B cell (primary cell): ENCODE measurements at regions not wholly inside any gene's neighbourhood (a gene's known extent, or its start where the extent isn't known, plus 50 kb on each side); places are given as distances from the start of the nearest gene placed in this dataset.

Source experiments
- ATAC-seq: fragments of 200-7000 bp; cut with Tn5 transposase; one replicate; pipeline ENCODE4 v1.10.0; 2021; ENCODE audit warnings: low read depth, mild to moderate bottlenecking, moderate number of reproducible peaks, moderate library complexity
- CTCF ChIA-PET: fragments of 350-600 bp; sonication (Branson Sonifier 250); formaldehyde crosslinking; loops from one replicate; lab custom pipeline; 2021; ENCODE audit warnings: antibody characterized with exemption, inconsistent platforms; lab: Charles Lee
- POLR2A ChIA-PET: fragments of 350-600 bp; sonication (Branson Sonifier 250); formaldehyde crosslinking; loops from one replicate; lab custom pipeline; 2021; ENCODE audit warnings: antibody characterized with exemption; lab: Charles Lee
- DNase-seq: peaks from one replicate; pipeline ENCODE4 v3.0.0; 2013
- H2AFZ ChIP-seq: 2 replicates; pipeline ENCODE4 v1.6.1; 2012; ENCODE audit warnings: mild to moderate bottlenecking, low read depth, low read length; ENCODE audit not compliant: insufficient read depth, poor library complexity, severe bottlenecking
- H3K27ac ChIP-seq, 2 donors: 1 replicate in 1 of 2; 2 replicates in 1 of 2; pipeline ENCODE4 v1.5.1; 2012 to 2013; ENCODE audit warnings: low read length in 2 of 2, mild to moderate bottlenecking in 2 of 2, moderate library complexity in 1 of 2
- H3K27me3 ChIP-seq, 4 experiments: fragments of 200-600 bp in 1 of 4; sonication (generic) in 1 of 4; replicated peaks in 1 of 4; 1 replicate in 2 of 4; 2 replicates in 2 of 4; pipeline versions ENCODE4 v1.6.1 to v1.7.0; 2013 to 2016; ENCODE audit warnings: low read length in 3 of 4, mild to moderate bottlenecking in 2 of 4, mixed read lengths in 1 of 4, moderate library complexity in 1 of 4; ENCODE audit not compliant: insufficient read depth in 4 of 4, control insufficient read depth in 3 of 4; ENCODE audit errors: control extremely low read depth in 1 of 4
- H3K36me3 ChIP-seq, 2 experiments: replicated peaks in 1 of 2; 1 replicate in 1 of 2; 2 replicates in 1 of 2; pipeline versions ENCODE4 v1.6.1 to v1.7.1; 2013; ENCODE audit warnings: low read length in 1 of 2; ENCODE audit not compliant: insufficient read depth in 2 of 2, control insufficient read depth in 1 of 2; ENCODE audit errors: control extremely low read depth in 1 of 2, extremely low read depth in 1 of 2
- H3K4me1 ChIP-seq, 2 donors: fragments of 200-600 bp in 1 of 2; sonication (generic) in 1 of 2; 1 replicate in 1 of 2; 2 replicates in 1 of 2; pipeline versions ENCODE4 v1.5.1 to v1.6.1; 2013 to 2017; ENCODE audit warnings: low read length in 2 of 2; ENCODE audit not compliant: control insufficient read depth in 2 of 2, insufficient read depth in 2 of 2
- H3K4me2 ChIP-seq: replicated peaks from 2 replicates; pipeline ENCODE3; 2012; ENCODE audit warnings: mild to moderate bottlenecking, low read depth, low read length; ENCODE audit not compliant: poor library complexity, severe bottlenecking
- H3K4me3 ChIP-seq, 5 experiments: fragments of 200-600 bp in 1 of 5; sonication (generic) in 1 of 5; 1 replicate in 3 of 5; 2 replicates in 2 of 5; pipeline versions ENCODE4 v1.5.1 to v1.7.0; 2011 to 2016; ENCODE audit warnings: low read length in 4 of 5, mild to moderate bottlenecking in 4 of 5, low read depth in 2 of 5, control low read depth in 1 of 5, moderate library complexity in 1 of 5; ENCODE audit not compliant: insufficient read depth in 1 of 5; ENCODE audit errors: control extremely low read depth in 1 of 5, extremely low read depth in 1 of 5
- H3K79me2 ChIP-seq: fragments of 200-600 bp; sonication (generic); one replicate; pipeline ENCODE4 v1.6.0; 2016; ENCODE audit warnings: low read length; ENCODE audit not compliant: control insufficient read depth, insufficient read depth
- H3K9ac ChIP-seq: fragments of 200-600 bp; sonication (generic); 2 replicates; pipeline ENCODE4 v1.6.1; 2017; ENCODE audit warnings: mild to moderate bottlenecking, low read length, moderate library complexity
- H3K9me3 ChIP-seq, 3 donors: one replicate each; pipeline versions ENCODE4 v1.6.1 to v1.7.1; 2013; ENCODE audit warnings: low read length in 2 of 3; ENCODE audit not compliant: control insufficient read depth in 2 of 3, insufficient read depth in 1 of 3; ENCODE audit errors: control extremely low read depth in 1 of 3
- H4K20me1 ChIP-seq: 2 replicates; pipeline ENCODE4 v1.6.0; 2012; ENCODE audit warnings: mild to moderate bottlenecking, low read length; ENCODE audit not compliant: insufficient read depth, control insufficient read depth, poor library complexity, severe bottlenecking
- H3K27ac Mint-ChIP-seq: one replicate; pipeline ENCODE4 v1.8.0; 2021; ENCODE audit warnings: mixed read lengths
- H3K27me3 Mint-ChIP-seq: one replicate; pipeline ENCODE4 v1.8.0; 2021; ENCODE audit warnings: mixed read lengths
- H3K4me1 Mint-ChIP-seq: one replicate; pipeline ENCODE4 v1.8.0; 2021; ENCODE audit warnings: mixed read lengths
- H3K4me3 Mint-ChIP-seq: one replicate; pipeline ENCODE4 v1.8.0; 2021; ENCODE audit warnings: mixed read lengths
- H3K9me3 Mint-ChIP-seq: one replicate; pipeline ENCODE4 v1.8.0; 2022; ENCODE audit warnings: mixed read lengths; ENCODE audit not compliant: insufficient read depth
- CTCF ChIP-seq: fragments of 200-600 bp; IDR thresholded peaks from one replicate; pipeline ENCODE4 v1.8.0; 2022; ENCODE audit warnings: antibody characterized with exemption, mild to moderate bottlenecking
- EZH2 ChIP-seq: IDR thresholded peaks from 2 replicates; pipeline ENCODE4 v1.6.1; 2012; ENCODE audit warnings: borderline replicate concordance, low read depth, mild to moderate bottlenecking, moderate library complexity, low read length; ENCODE audit not compliant: insufficient read depth, poor library complexity, severe bottlenecking
- WGBS: methylation state at CpG from one replicate; pipeline ENCODE4 v1.1.5; 2013; ENCODE audit warnings: missing lambda C conversion rate; ENCODE audit not compliant: insufficient coverage; 5-methylcytosine and 5-hydroxymethylcytosine counted together
- intact Hi-C: fragments of 100-400 bp; cut with micrococcal nuclease; formaldehyde crosslinking; loops from one replicate; pipeline ENCODE4 v1.10.0; 2022

- Histone ChIP-seq H3K4me3 (no peak overlapping the region), H3K4me2 (no peak overlapping the region), H3K36me3 (no peaks in the 10 kb centered on the region), H4K20me1 (no peaks in the 10 kb centered on the region), H3K4me1 (no peaks in the 10 kb centered on the region), H2AFZ (no peak overlapping the region), H3K27me3 (no peaks in the 10 kb centered on the region), H3K27ac (no peak overlapping the region), H3K79me2 (no peaks in the 10 kb centered on the region), H3K9me3 (no peaks in the 10 kb centered on the region), H3K9ac (no peak overlapping the region)
- intact Hi-C loops, result no loop called here
- H3K4me3 Mint-ChIP-seq, result no peak overlapping the region
- no peaks in the 10 kb centered on the region for H3K9me3 Mint-ChIP-seq
- DNase-seq (no peak), ATAC-seq (no peak)
- H3K27ac Mint-ChIP-seq, result no peak overlapping the region
- POLR2A ChIA-PET, result no interaction called here
- CTCF ChIA-PET, result no interaction called here
- H3K27me3 Mint-ChIP-seq, result peaks cover 8% of the 10 kb centered on the region
- no peak for TF ChIP-seq EZH2
- no peak for TF ChIP-seq CTCF
- 85% methylated on average over 3 of the region's 8 CpGs for WGBS
- H3K4me1 Mint-ChIP-seq, result no peaks in the 10 kb centered on the region
Measured at GRCh38 chr1:4526747-4527146, 127.7 kb upstream of the AJAP1 start.

- Histone ChIP-seq H3K4me3 (no peak overlapping the region), H3K9ac (no peak overlapping the region), H2AFZ (no peak overlapping the region), H3K9me3 (peaks cover 0 to 2% (median 0%) of the 10 kb centered on the region in 3 donors), H3K27ac (no peak overlapping the region), H3K79me2 (no peaks in the 10 kb centered on the region), H3K4me2 (no peak overlapping the region), H4K20me1 (no peaks in the 10 kb centered on the region), H3K4me1 (no peaks in the 10 kb centered on the region), H3K36me3 (no peaks in the 10 kb centered on the region), H3K27me3 (no peaks in the 10 kb centered on the region)
- DNase-seq (no peak), ATAC-seq (no peak)
- no peak overlapping the region for H3K27ac Mint-ChIP-seq
- H3K4me3 Mint-ChIP-seq, result no peak overlapping the region
- TF ChIP-seq CTCF (no peak), EZH2 (no peak)
- H3K4me1 Mint-ChIP-seq, result no peaks in the 10 kb centered on the region
- H3K27me3 Mint-ChIP-seq, result peaks cover 8% of the 10 kb centered on the region
- POLR2A ChIA-PET, result no interaction called here
- intact Hi-C loops, result no loop called here
- CTCF ChIA-PET, result no interaction called here
- WGBS, result 80% methylated on average over 18 of the region's 18 CpGs
- no peaks in the 10 kb centered on the region for H3K9me3 Mint-ChIP-seq
Measured at GRCh38 chr1:4527819-4528218, 126.6 kb upstream of the AJAP1 start.
